ENCODE measurements at regions not wholly inside any gene's neighbourhood (a gene's known extent, or its start where the extent isn't known, plus 50 kb on each side); places are given as distances from the start of the nearest gene placed in this dataset.

- Histone ChIP-seq H3K36me3 (ENCODE audit: low read depth) (no peaks in the 10 kb centered on the region), H3K4me3 (no peak overlapping the region), H3K9me3 (peaks cover 1% of the 10 kb centered on the region), H3K4me1 (ENCODE audit: low read depth) (no peaks in the 10 kb centered on the region)
- ATAC-seq (no peak), DNase-seq (no peak)
- no peak for TF ChIP-seq CTCF (IDR thresholded peaks at IDR 0.05)
- intact Hi-C loops (cut with DNase I, micrococcal nuclease) = no loop called here
These were observed 549.0 kb upstream of the ID2 start for GRCh38 chr2:8132879-8133278.

GRCh38 chr2:8133363-8133762, 548.5 kb upstream of the ID2 start:
- DNase-seq (no peak), ATAC-seq (no peak)
- H3K9me3 ChIP-seq = peaks cover 1% of the 10 kb centered on the region
- no peaks in the 10 kb centered on the region for H3K36me3 ChIP-seq (ENCODE audit: low read depth)
- intact Hi-C loops (cut with DNase I, micrococcal nuclease) = no loop called here
- TF ChIP-seq CTCF (IDR thresholded peaks at IDR 0.05) = no peak
- no peak overlapping the region for H3K4me3 ChIP-seq
- no peaks in the 10 kb centered on the region for H3K4me1 ChIP-seq (ENCODE audit: low read depth)

DNA sequence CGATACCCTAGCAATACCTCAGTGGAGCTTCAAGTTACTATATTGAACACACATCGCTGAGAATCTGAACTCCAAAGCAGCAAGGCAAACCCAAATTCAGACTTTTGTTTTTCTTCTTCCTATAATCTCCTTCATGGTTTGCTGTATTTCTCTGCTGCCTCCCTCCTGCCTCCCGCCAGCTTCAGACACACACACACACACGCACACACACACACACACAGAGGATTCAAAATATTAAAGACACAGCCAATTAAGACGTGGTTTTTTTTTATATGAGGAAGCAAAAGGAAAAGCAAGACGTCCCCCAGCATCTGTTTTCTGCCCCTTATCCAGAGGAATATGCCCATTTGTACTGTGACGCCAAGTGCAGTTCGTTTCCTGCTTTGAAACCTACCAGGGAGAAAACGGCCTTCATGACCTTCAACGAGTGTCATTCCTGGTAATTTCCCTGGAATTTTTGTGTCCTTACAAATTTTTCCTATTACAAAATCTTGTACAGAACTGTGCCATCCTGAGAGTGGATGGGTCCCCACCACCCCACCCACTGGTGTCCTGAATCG, 547.9 kb upstream of the ID2 start:
- no peak overlapping the region for H3K4me3 ChIP-seq
- TF ChIP-seq CTCF (IDR thresholded peaks at IDR 0.05) = no peak
- H3K9me3 ChIP-seq = peaks cover 1% of the 10 kb centered on the region
- H3K4me1 ChIP-seq (ENCODE audit: low read depth) = no peaks in the 10 kb centered on the region
- peak in 1 of 3 donors; percentile 32 for DNase-seq
- intact Hi-C loops (cut with DNase I, micrococcal nuclease) = no loop called here
- ATAC-seq = peak; percentile 64
- H3K36me3 ChIP-seq (ENCODE audit: low read depth) = no peaks in the 10 kb centered on the region

DNA sequence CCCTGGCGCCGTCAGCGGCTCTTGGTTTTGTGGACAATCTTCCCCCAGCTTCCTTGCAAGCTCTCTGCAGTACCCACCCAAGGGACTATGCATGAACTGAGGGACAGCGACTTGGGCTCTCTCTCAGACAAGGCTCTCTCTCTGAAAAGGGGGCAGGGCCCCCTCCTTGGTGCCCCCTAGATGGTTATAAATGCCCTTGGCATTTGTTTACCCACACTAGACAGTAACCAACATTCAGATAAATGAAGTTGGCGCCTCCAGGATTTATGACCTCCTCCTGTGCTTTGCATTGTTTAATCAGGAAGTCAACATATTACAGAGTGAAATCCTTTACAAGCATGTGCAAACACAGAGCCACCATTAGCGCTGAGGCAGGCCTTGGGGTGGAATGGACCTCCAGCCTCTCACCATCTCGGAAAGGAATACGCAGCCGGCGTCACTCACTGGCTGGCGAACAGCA, 547.4 kb upstream of the ID2 start:
- Histone ChIP-seq H3K9me3 (peaks cover 1% of the 10 kb centered on the region), H3K4me1 (ENCODE audit: low read depth) (no peaks in the 10 kb centered on the region), H3K4me3 (no peak overlapping the region), H3K36me3 (ENCODE audit: low read depth) (no peaks in the 10 kb centered on the region)
- TF ChIP-seq CTCF (IDR thresholded peaks at IDR 0.05) = no peak
- ATAC-seq = peak; percentile 97
- peak; percentile 64 to 71 (median 67) for DNase-seq
- intact Hi-C loops (cut with DNase I, micrococcal nuclease) = no loop called here

GRCh38 chr2:8134985-8135682, 546.7 kb upstream of the ID2 start:
- Histone ChIP-seq H3K9me3 (peaks cover 1% of the 10 kb centered on the region), H3K4me1 (ENCODE audit: low read depth) (no peaks in the 10 kb centered on the region), H3K4me3 (no peak overlapping the region), H3K36me3 (ENCODE audit: low read depth) (no peaks in the 10 kb centered on the region)
- intact Hi-C loops (cut with DNase I, micrococcal nuclease) = no loop called here
- TF ChIP-seq CTCF (IDR thresholded peaks at IDR 0.05) = no peak
- ATAC-seq (no peak), DNase-seq (peak in 1 of 3 donors; percentile 38)

Measured in mucosa of descending colon (tissue), 3 donors.